ENCODE measurements at regions not wholly inside any gene's neighbourhood (a gene's known extent, or its start where the extent isn't known, plus 50 kb on each side); places are given as distances from the start of the nearest gene placed in this dataset.

GRCh38 chr3:87041191-87041590 is 50.2 kb upstream of the VGLL3 start:
- no peaks in the 10 kb centered on the region for H3K27me3 ChIP-seq (ENCODE audit: control insufficient read depth, insufficient read depth, low read length)
- ChIA-PET CTCF (no interaction called here), POLR2A (ENCODE audit: unreplicated experiment) (no interaction called here)
- H3K4me3 ChIP-seq (ENCODE audit: insufficient read depth, low read depth, low read length): no peak overlapping the region
- no peak overlapping the region for H3K4me2 ChIP-seq (ENCODE audit: low read depth, low read length)
- no peaks in the 10 kb centered on the region for H3K9me3 ChIP-seq (ENCODE audit: control insufficient read depth, insufficient read depth, low read length)
- no peaks in the 10 kb centered on the region for H3K79me1 ChIP-seq (ENCODE audit: low read depth in 1 of 2, low read length in 2 of 2)
- no peak overlapping the region for H3K56ac ChIP-seq (ENCODE audit: extremely low read depth, insufficient read depth, low read length)
- H4K20me1 ChIP-seq (ENCODE audit: insufficient read depth, low read length): no peaks in the 10 kb centered on the region
- H4K8ac ChIP-seq (ENCODE audit: low read depth in 2 of 2, low read length in 2 of 2): no peak overlapping the region
- H4K5ac ChIP-seq (ENCODE audit: low read depth, low read length): no peak overlapping the region
- TF ChIP-seq CEBPB (IDR thresholded peaks at IDR 0.05; ENCODE audit: low read depth, low read length) (0 out of 2 replicates have a peak, but pooled peaks have one; percentile 8), RAD21 (IDR thresholded peaks at IDR 0.05; ENCODE audit: low read length) (no peak)
- TF ChIP-seq, protein P1, sequence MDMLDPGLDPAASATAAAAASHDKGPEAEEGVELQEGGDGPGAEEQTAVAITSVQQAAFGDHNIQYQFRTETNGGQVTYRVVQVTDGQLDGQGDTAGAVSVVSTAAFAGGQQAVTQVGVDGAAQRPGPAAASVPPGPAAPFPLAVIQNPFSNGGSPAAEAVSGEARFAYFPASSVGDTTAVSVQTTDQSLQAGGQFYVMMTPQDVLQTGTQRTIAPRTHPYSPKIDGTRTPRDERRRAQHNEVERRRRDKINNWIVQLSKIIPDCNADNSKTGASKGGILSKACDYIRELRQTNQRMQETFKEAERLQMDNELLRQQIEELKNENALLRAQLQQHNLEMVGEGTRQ (IDR thresholded peaks at IDR 0.05; ENCODE audit: low read depth, low read length): no peak
- H2BK120ac ChIP-seq (ENCODE audit: low read depth, low read length): no peak overlapping the region
- ATAC-seq (ENCODE audit: low read depth) (no peak), DNase-seq (no peak)
- no TSS peak for BruUV-seq (replicated peaks)
- no peak overlapping the region for H2AK5ac ChIP-seq (ENCODE audit: low read depth, low read length)
- H3K14ac ChIP-seq (replicated peaks; ENCODE audit: low read depth, low read length): no peak overlapping the region
- H2AFZ ChIP-seq (replicated peaks; ENCODE audit: low read length, poor library complexity): no peak overlapping the region
- H2BK5ac ChIP-seq (ENCODE audit: low read depth, low read length, poor library complexity, severe bottlenecking): no peak overlapping the region
- H3K27ac ChIP-seq (ENCODE audit: insufficient read depth, low read length): no peak overlapping the region
- H2BK15ac ChIP-seq (ENCODE audit: low read depth, low read length): no peak overlapping the region
- H3K9ac ChIP-seq (ENCODE audit: low read depth, low read length): no peak overlapping the region
- H3K18ac ChIP-seq (ENCODE audit: low read depth, low read length): no peak overlapping the region
- no peaks in the 10 kb centered on the region for H3K4me1 ChIP-seq (ENCODE audit: control insufficient read depth, insufficient read depth, low read length)
- no peak overlapping the region for H2AK9ac ChIP-seq (replicated peaks; ENCODE audit: low read depth, low read length, poor library complexity)
- H3K23ac ChIP-seq (ENCODE audit: low read depth, low read length): no peak overlapping the region
- H3K36me3 ChIP-seq (ENCODE audit: control insufficient read depth, insufficient read depth, low read length): no peaks in the 10 kb centered on the region
- in situ Hi-C loops (cut with MboI; ENCODE audit: low sequenced_read_pairs): no loop called here
- no peak overlapping the region for H4K91ac ChIP-seq (ENCODE audit: insufficient read depth, low read depth, low read length)
- H3K9me1 ChIP-seq (ENCODE audit: insufficient read depth, low read length): no peaks in the 10 kb centered on the region
- WGBS, 2 experiments (ENCODE audit: extremely low coverage in 2 of 2, insufficient read length in 1 of 2): no CpG with 5 or more reads among the region's 3 CpGs
- no peak overlapping the region for H3K4ac ChIP-seq (ENCODE audit: low read depth, low read length)
- intact Hi-C loops (cut with micrococcal nuclease): no loop called here
- dilution Hi-C loops (cut with HindIII; ENCODE audit: low sequenced_read_pairs, unreplicated experiment): no loop called here
- no peak overlapping the region for H2BK20ac ChIP-seq (ENCODE audit: low read depth, low read length)
